Activated CD8-positive, alpha-beta memory T cell treated with anti-CD3 and anti-CD28 coated beads for 36 hours (primary cell): ENCODE measurements at regions not wholly inside any gene's neighbourhood (a gene's known extent, or its start where the extent isn't known, plus 50 kb on each side); places are given as distances from the start of the nearest gene placed in this dataset.

Experiments used
- CTCF ChIA-PET: fragments of 350-600 bp; sonication (Branson Sonifier 250); formaldehyde crosslinking; loops from one replicate; lab custom pipeline; 2021; ENCODE audit warnings: antibody characterized with exemption; lab: Charles Lee
- POLR2A ChIA-PET: fragments of 350-600 bp; sonication (Branson Sonifier 250); formaldehyde crosslinking; loops from one replicate; lab custom pipeline; 2021; ENCODE audit warnings: antibody characterized with exemption; lab: Charles Lee

DNA sequence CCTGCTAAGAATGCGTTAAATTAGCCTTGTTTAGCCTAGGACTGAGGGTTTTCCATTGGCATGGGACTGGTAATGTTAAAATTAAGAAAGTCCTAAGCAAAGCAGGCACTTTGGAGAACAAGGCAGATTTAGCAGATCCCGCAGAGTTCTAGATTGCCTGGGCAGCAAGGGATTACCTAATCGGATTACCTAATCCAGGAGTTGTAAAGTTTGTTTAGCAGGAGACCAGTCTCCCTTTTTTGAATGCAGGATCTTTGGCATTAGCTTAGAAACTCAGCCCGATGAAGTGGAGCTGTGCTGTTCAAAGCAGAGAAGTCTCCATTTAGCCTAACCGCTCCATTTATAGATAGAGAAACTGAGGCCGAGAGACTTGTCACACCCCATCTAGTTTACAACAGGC, 206.0 kb downstream of the DMRT2 start:
- ChIA-PET POLR2A (no interaction called here), CTCF (no interaction called here)

DNA sequence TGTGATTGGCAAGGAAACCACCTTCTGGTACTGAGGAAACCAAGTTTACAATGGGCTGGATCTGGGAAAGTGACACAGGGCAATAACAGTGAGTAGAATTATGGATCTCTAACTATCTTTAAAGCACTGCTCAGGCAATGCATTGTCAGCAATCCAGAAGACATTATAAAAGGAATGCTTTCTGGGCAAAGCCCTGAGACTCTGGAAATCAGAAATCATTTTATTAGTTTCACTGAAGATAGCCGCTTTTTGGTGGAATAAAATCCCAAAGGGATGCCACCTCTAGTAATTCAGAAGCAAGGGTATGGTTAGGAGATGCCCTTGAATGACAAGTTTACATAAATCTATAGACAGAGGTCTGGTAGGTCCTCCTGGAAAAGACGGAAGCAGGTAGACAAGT, 211.1 kb downstream of the DMRT2 start:
- POLR2A ChIA-PET, result no interaction called here

DNA sequence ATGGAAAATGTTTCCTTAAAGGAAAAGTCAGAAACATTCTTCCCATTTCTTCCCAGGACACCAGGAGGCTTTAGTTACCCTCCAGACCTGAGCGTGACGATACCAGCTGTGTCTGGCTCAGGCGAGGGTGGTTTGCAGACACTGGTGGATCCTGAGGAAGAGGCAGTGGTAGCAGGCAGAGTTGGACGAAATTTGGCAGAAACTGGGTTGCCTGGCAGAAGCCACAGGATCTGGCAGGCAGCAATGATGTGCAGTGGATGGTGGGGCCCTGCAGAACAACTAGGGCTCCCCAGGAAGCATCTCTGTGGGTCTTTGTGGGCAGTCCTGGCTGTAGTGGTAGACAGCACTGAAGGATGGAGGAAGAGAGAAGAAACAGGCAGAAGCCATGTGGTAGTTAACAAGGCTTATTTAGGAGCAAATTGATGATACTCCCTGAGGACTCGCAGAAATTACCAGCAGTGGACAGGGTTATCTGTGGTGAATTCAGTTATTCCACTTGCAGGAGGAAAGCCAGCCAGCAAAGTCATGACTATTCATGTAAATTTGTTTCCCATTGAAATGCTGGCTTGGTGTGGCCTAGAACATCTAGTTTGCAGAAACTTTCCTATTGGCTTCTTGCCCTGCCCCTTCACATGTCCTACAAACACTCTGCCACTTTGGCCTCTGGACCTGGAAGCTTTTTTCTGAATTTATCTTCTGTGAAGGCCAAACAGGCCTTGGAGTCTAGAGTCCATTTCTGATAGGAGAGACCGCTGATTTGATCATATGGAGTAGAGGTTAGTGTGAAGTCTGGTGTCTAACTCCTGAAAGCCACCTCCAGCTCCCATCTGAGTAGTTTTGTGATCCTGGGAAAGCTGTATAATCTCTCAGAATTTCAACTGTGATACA, 212.0 kb downstream of the DMRT2 start:
- CTCF ChIA-PET, result no interaction called here
- POLR2A ChIA-PET, result no interaction called here

More for the DNA sequence above, 211.1 kb downstream of the DMRT2 start:
- CTCF ChIA-PET, result no interaction called here

DNA sequence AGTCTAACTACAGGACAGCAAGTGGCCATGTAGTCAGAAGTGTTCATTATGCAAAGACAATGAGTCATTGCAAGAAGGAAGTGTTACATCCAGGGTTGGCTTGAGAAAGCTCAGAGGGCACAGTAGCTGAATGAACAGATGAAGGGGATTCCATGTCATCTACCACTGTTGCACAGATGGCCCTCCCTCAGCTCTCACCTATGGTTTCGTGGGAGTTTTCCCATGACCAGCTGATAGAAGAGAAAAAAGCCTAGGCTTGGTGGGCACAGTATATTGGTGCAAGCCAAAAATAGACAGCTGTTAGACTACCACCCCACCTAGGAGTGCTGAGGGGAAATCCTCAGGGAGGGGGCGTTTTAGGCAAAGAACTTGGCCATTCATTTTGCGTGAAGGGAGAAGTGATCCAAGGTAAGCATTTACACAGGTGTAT, 217.0 kb downstream of the DMRT2 start:
- ChIA-PET CTCF (no interaction called here), POLR2A (no interaction called here)

DNA sequence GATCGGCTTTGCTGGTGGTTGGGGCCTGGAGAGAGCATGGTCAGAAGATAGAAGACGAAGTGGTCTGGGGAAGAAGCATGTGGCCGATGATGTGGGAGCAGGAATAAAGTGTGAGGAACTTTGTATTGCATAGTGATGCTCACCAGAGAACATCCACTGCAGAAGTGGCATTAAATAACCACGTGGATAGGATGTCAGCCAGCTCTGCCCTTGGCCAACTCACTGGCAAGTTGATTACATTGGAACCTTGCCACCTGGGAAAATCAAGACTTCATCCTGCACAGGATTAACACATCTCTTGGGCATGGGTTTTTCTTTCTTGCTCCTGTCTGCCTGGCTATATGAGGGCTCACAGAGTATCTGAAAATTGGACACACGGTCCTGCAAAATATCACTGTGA, 217.4 kb downstream of the DMRT2 start:
- ChIA-PET POLR2A (no interaction called here), CTCF (no interaction called here)

DNA sequence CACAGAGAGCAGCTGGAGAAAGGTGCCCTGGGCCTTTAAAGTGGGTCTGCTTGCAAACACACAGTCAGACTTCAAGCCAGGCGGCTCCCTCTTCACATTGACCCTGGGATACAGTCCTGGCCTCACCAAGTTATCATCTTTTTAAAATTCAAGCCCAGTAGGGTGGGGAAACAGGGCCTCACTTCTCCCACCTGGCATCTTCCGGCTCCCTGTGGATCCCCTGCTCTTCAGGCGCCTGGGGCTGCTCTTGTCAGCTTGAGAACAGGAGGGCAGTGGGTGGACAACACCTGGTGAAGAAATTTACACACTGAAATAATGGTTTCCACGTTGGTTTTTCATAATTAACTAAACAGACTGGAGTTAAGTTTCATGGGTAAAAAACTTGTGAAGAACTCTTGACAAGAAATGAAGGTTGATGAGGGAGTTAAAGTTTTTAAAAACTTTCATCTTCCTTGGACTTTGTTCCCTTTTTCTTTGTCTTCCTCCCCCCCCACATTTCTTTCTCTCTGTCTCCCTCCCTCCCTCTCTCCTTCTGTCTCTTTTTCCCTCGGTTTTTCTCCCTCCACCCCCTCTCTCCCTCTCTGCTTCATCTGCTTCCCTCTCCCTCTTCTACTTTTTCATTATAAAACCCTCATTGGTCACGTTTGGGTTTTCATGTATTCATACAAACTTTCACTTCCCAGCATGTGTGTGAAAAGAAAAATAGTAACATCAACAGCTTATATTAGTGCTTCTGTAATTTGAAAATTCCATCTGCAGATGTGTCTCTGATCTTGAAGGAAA, 219.6 kb downstream of the DMRT2 start:
- CTCF ChIA-PET, result no interaction called here
- POLR2A ChIA-PET, result no interaction called here

DNA sequence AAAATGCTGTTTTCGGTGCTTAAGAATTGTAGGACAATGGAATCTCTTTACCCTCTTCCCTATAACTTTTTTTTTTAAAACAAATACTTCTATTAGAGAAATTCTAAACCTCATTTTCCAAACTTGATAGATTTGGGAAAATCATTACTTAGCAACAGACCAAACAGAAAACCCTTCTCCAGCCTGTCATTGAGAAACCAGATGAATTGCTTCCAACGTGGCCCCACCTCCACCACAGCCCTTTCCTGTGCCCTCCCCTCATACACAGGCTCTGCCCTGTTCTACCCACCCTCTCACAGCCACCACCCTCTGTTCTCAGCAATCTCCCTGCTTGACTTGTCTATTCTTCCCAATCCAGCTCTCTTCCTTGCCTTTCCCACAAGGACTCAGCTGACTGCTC, 221.2 kb downstream of the DMRT2 start:
- POLR2A ChIA-PET, result no interaction called here

DNA sequence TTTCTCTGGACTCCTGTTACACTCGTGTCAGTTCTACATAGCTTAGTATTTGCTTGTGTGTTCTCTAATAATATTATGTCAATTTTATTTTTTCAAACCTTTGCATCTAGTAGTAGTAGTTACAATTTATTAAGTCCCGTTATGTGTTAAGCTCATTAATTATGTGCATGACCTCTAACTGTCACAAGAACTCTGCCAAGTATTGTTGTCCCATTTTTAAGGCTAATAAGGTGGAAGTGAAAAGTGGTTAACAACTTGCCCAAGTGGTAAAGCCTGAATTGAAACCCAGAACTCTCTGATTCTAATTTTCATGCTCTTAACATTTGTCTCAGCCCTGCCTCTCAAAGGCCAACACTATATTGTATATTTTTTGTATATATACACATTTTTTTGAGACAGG, 221.6 kb downstream of the DMRT2 start:
- POLR2A ChIA-PET, result no interaction called here
- CTCF ChIA-PET, result no interaction called here

More for the DNA sequence above, 221.2 kb downstream of the DMRT2 start:
- CTCF ChIA-PET, result no interaction called here

DNA sequence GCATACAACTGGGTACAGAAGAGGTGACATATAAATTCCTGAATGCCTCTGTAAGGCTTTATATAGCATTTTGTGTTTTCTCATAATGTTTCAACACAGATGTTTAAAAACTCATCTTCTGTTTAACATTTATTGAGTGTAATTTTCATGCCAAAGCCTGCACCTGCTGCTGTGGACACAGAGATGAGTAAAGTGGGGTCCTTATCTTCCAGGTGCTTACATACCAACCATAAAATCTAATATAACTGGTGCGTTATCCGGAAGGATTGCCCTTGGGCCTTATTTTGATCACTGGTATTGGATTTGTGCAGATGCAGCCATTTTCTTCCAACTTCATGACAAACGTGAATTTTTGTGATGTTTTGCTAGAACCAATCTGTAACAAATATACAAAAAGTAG, 222.3 kb downstream of the DMRT2 start:
- ChIA-PET POLR2A (no interaction called here), CTCF (no interaction called here)

DNA sequence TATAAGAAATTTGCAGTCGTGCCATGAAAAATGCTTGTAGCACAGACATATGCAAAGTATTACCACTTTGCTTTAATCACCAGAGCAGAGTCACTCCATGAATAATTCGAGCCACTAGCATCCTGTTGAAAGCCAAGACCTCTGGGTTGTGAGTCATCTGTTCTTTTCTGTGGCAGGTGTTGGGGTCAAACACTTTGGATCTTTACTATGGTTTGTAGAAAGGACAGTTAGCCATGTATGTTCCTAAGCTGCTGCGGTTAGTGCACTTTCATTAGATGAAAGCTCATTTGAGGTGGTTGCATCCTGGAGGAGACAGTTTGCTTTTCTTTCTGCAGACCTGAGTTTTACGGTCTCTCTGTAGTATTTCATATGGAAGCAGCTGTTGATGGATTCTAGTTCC, 223.7 kb downstream of the DMRT2 start:
- CTCF ChIA-PET, result no interaction called here
- POLR2A ChIA-PET, result no interaction called here

DNA sequence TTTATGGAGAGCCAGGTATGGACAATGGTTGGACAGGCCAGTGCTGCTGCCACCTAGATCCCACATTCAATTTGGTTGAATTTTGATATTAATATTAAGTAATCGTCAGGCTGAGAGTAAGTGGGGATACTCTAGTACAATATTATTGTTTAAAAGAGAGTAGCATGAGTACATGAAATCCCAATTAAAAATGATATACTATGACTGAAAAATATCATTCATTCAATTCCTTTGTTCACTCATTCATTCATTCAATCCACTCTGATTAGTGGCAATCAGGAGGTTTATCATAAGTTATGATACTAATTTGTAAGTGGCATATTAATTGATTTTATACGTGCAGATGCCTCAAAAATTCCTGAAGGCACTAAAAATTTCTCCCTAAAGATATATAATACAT, 224.2 kb downstream of the DMRT2 start:
- ChIA-PET CTCF (no interaction called here), POLR2A (no interaction called here)

DNA sequence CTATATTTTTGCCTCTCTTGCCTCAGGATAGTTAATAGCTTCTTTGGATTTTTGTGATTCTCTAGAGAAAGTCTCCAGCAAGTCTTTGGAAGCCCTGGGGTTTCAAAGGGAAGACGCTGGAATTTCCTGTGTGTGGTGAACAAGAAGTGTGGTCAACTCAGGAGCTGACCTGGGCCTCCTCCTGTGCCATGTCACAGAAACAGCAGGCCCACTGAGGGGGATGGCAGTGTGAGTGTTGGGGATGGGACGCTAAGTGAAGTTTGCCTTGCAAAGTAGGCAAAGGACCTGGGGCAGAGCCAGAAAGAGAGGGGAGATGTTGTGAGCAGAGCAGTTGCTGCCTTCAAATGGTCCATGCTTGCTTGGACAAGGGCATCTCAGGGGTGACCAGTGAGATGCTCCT, 226.3 kb downstream of the DMRT2 start:
- POLR2A ChIA-PET, result no interaction called here
- CTCF ChIA-PET, result no interaction called here

DNA sequence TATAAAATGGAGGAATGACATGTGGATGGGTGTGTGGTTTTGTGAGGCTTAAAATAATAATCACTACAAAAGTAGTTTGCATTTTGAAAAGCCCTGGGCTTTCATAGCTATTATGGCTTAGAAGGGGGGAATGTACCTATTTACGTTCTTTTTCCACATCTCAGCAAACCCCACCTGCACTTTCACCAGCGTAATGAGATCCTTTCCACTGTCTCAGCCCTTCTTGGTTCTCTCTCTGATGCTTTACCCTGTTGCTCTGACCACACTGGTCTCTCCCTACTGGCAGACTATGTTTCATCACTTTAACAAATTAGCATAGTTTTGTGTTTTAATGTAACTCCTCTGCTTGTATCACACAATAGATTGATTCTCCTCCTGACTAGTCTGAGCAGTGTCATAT, 234.6 kb downstream of the DMRT2 start:
- POLR2A ChIA-PET, result no interaction called here
- CTCF ChIA-PET, result no interaction called here

DNA sequence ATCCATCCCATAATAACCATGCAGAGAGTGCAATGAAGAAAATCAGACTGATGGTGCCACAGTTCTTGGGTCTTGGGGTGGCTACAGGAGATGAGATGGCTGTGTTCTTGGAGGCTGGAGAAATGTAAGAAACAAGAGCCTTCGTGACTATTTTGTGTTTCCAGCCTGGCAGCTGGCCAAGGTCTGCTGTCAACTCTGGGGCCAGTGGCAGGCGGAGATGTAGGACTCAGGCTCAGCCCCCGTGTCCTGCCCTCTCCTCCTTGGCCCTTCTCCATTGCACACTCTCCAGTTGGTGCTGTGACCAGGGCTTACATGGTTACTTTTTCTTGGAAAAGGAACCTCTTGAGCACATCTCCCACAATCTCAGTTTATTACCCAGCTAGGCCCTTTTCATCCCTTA, 235.4 kb downstream of the DMRT2 start:
- ChIA-PET CTCF (no interaction called here), POLR2A (no interaction called here)

DNA sequence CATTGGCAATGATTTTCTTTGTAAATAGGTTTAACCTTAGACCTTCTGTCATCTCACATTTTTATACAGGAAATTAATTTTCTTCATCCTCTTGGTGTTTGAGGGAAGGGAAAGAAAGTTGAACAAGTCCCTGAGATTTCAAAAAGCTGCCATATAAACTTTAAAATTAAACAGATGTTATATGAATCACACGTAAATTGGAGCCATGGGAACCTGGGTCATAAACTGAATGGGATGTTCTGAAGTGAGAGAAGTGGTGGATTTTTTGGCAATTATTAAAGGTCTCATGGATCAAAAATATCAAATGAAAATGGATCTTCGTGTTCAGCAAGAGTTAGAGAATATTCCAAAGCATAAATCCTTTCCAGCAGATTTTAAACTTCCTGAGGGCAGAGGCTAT, 242.2 kb downstream of the DMRT2 start:
- ChIA-PET POLR2A (no interaction called here), CTCF (no interaction called here)

DNA sequence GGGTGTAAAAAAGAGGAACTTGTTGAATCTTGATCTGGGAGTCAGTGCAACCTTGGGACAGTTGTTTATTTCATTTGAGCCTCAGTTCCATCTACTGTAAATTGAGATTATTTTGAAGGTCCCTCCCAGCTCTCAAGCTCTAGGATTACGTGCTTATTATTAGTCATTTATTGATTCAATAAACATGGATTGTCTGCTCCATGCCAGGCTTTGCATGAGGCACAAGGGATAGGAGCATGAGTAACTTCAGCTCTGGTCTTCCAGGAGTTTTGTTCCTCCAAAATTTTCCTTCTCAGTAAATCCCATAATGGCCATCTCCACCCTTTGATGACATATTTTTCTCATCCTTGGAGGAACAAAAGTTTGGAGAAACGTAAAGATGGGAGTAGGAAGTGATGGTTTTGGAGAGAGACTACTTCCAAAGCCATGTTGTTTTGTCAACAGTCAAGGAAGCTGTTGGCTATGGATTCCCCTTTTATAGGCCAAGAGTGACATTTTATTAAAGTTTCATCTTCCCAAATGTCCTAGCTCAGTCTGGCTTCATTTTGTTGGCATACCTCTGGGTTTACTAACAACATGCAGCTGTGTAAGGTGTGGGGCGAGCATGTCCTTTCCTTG, 244.6 kb downstream of the DMRT2 start:
- CTCF ChIA-PET, result no interaction called here

DNA sequence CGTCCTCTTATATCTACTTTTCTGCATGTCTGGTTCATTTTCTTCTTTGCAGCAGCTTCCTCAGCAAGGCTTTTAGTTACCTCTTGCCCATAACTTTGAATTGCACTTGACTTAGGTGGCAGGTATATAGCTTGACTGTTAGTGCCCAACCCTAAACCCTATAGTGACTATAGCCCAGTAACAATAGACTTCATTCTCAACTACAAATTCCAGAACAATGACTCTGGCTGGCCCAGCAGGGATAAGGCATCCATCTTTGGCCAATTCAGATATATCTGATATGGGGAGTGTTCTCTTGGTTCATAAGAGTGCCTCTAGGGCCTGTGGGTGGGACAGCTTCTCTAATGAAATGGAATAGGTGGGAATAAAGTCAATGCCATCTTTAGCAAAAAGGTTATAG, 246.2 kb downstream of the DMRT2 start:
- CTCF ChIA-PET, result no interaction called here
- POLR2A ChIA-PET, result no interaction called here

More for the DNA sequence above, 244.6 kb downstream of the DMRT2 start:
- POLR2A ChIA-PET, result interaction anchor here (0.6 kb wide), 1 partner anchor 25 kb away, joined by 5 read pairs; no protein-coding TSS in a partner anchor

DNA sequence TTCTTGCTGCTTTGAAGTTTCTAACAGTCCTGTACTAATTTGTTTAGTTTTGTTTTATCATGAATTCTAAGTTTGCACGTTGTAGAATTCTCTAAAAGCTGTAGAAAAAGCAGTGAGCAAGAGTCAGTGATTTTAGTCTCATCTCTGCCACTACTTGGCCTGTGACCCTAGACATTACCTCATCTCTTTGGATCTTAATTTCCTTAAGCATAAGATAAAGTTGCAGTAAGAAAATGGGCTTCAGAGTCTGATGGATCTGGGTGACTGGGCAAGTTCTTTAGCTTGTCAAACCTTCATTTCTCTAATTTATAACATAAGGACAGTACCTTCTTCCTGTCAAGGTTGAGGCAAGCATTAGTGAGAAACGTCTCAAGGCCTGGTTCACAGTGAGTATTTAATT, 247.9 kb downstream of the DMRT2 start:
- POLR2A ChIA-PET, result no interaction called here
- CTCF ChIA-PET, result no interaction called here

DNA sequence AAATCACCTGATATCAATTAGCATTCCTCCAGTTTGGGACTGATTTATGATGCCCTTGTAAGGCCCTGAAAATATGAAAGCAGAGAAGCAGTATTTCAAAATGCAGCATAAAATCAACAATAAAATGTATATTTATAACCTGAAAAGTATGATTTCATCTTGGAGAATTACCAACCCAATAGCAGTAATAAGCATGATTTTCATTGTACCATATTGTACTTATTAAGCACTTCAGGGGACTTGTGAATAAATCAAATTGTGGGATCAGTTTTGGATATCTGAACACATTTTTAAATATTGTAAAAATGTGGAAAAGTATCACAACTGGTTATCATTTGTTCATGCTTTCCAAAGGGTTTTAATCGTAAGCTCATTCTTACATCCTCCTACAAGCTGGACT, 250.8 kb downstream of the DMRT2 start:
- ChIA-PET CTCF (no interaction called here), POLR2A (no interaction called here)

DNA sequence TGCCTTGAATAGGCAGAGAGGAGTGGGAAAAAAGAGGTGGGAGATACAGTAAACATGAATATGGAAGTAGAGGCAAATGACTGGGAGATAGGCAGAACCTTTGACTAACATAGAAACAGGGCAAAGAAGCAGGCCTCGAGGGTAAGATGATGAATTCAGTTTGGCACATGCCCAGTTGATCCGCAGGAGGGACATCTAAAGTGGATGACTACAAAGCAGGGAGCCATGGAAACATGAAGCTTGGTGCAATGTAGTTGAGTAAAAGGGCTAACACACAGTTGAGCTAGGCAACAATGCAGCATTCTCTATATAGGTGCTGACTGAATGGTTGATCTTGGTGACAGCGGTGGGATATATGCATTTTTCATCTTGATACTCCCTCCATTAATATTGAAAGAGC, 253.8 kb downstream of the DMRT2 start:
- POLR2A ChIA-PET, result no interaction called here
- CTCF ChIA-PET, result no interaction called here
